22Rv1 (cell line): ENCODE measurements at regions not wholly inside any gene's neighbourhood (a gene's known extent, or its start where the extent isn't known, plus 50 kb on each side); places are given as distances from the start of the nearest gene placed in this dataset.

Experiments
- ZFX ChIP-seq: fragments of 450-650 bp; IDR thresholded peaks from 2 replicates; pipeline ENCODE4 v1.6.1; 2017; ENCODE audit warnings: antibody characterized with exemption, borderline replicate concordance
- TF ChIP-seq, protein P1 (sequence below): fragments of 450-650 bp; IDR thresholded peaks from 2 replicates; pipeline ENCODE4 v1.5.1; 2017; ENCODE audit warnings: mild to moderate bottlenecking

DNA sequence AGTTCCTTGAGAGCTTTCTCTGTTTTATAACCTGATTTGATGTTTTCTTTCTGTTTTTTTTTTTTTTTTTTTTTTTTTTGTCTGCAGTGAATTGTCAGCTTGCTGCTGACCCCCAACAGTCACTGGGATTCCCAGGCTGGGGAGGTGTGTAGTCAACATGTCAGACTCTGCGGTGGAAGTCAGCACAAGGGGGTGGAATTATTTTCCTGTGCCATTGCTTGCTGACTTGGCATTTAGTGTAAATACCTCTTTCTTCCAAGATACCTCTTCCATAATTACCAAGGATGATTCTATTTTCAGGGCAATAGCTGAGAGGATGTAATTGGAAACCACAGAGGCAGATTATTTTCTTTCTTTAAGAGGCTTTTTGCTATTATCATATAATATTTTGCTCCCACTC, 266.3 kb downstream of the CCDC85A start:
- TF ChIP-seq, protein P1, sequence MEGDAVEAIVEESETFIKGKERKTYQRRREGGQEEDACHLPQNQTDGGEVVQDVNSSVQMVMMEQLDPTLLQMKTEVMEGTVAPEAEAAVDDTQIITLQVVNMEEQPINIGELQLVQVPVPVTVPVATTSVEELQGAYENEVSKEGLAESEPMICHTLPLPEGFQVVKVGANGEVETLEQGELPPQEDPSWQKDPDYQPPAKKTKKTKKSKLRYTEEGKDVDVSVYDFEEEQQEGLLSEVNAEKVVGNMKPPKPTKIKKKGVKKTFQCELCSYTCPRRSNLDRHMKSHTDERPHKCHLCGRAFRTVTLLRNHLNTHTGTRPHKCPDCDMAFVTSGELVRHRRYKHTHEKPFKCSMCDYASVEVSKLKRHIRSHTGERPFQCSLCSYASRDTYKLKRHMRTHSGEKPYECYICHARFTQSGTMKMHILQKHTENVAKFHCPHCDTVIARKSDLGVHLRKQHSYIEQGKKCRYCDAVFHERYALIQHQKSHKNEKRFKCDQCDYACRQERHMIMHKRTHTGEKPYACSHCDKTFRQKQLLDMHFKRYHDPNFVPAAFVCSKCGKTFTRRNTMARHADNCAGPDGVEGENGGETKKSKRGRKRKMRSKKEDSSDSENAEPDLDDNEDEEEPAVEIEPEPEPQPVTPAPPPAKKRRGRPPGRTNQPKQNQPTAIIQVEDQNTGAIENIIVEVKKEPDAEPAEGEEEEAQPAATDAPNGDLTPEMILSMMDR: no peak
- no peak for TF ChIP-seq ZFX
